ENCODE measurements at regions not wholly inside any gene's neighbourhood (a gene's known extent, or its start where the extent isn't known, plus 50 kb on each side); places are given as distances from the start of the nearest gene placed in this dataset.

GRCh38 chr11:122306831-122307391, 190.9 kb upstream of the BLID start:
- Histone ChIP-seq H4K20me1 (ENCODE audit: insufficient read depth, low read length) (no peaks in the 10 kb centered on the region), H3K9me3 (ENCODE audit: insufficient read depth, low read length, severe bottlenecking) (no peaks in the 10 kb centered on the region), H3K9ac (ENCODE audit: low read depth, low read length) (no peak overlapping the region), H3K27ac (ENCODE audit: low read length) (no peak overlapping the region), H3K27me3 (ENCODE audit: insufficient read depth, low read length, poor library complexity) (peaks cover 36% of the 10 kb centered on the region), H3K4me2 (ENCODE audit: insufficient read depth, low read length) (no peak overlapping the region), H2AFZ (ENCODE audit: low read depth, low read length) (no peak overlapping the region), H3K79me2 (ENCODE audit: insufficient read depth, low read length) (no peaks in the 10 kb centered on the region), H3K36me3 (ENCODE audit: insufficient read depth, low read length) (no peaks in the 10 kb centered on the region), H3K4me1 (ENCODE audit: insufficient read depth, low read length) (no peaks in the 10 kb centered on the region), H3K4me3 (ENCODE audit: low read depth in 1 of 2, low read length in 2 of 2) (no peak overlapping the region)
- ATAC-seq (ENCODE audit: insufficient read depth, low read depth) (no peak), DNase-seq (no peak)
- TF ChIP-seq, protein P1, sequence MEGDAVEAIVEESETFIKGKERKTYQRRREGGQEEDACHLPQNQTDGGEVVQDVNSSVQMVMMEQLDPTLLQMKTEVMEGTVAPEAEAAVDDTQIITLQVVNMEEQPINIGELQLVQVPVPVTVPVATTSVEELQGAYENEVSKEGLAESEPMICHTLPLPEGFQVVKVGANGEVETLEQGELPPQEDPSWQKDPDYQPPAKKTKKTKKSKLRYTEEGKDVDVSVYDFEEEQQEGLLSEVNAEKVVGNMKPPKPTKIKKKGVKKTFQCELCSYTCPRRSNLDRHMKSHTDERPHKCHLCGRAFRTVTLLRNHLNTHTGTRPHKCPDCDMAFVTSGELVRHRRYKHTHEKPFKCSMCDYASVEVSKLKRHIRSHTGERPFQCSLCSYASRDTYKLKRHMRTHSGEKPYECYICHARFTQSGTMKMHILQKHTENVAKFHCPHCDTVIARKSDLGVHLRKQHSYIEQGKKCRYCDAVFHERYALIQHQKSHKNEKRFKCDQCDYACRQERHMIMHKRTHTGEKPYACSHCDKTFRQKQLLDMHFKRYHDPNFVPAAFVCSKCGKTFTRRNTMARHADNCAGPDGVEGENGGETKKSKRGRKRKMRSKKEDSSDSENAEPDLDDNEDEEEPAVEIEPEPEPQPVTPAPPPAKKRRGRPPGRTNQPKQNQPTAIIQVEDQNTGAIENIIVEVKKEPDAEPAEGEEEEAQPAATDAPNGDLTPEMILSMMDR (IDR thresholded peaks at IDR 0.05; ENCODE audit: borderline replicate concordance, extremely low read depth, low read length, poor library complexity, severe bottlenecking), result no peak
- TF ChIP-seq EZH2 (IDR thresholded peaks at IDR 0.05; ENCODE audit: borderline replicate concordance, low read depth, low read length, severe bottlenecking), result no peak

- H2AFZ ChIP-seq (ENCODE audit: low read depth, low read length), result no peak overlapping the region
- no peaks in the 10 kb centered on the region for H3K9me3 ChIP-seq (ENCODE audit: insufficient read depth, low read length, severe bottlenecking)
- H3K27ac ChIP-seq (ENCODE audit: low read length), result no peak overlapping the region
- H3K4me1 ChIP-seq (ENCODE audit: insufficient read depth, low read length), result no peaks in the 10 kb centered on the region
- no peak for TF ChIP-seq EZH2 (IDR thresholded peaks at IDR 0.05; ENCODE audit: borderline replicate concordance, low read depth, low read length, severe bottlenecking)
- TF ChIP-seq, protein P1 (IDR thresholded peaks at IDR 0.05; ENCODE audit: borderline replicate concordance, extremely low read depth, low read length, poor library complexity, severe bottlenecking), result no peak
- no peaks in the 10 kb centered on the region for H3K79me2 ChIP-seq (ENCODE audit: insufficient read depth, low read length)
- no peak overlapping the region for H3K4me3 ChIP-seq (ENCODE audit: low read depth in 1 of 2, low read length in 2 of 2)
- no peaks in the 10 kb centered on the region for H3K36me3 ChIP-seq (ENCODE audit: insufficient read depth, low read length)
- DNase-seq (no peak), ATAC-seq (ENCODE audit: insufficient read depth, low read depth) (no peak)
- H3K27me3 ChIP-seq (ENCODE audit: insufficient read depth, low read length, poor library complexity), result peaks cover 28% of the 10 kb centered on the region
- H4K20me1 ChIP-seq (ENCODE audit: insufficient read depth, low read length), result no peaks in the 10 kb centered on the region
- no peak overlapping the region for H3K4me2 ChIP-seq (ENCODE audit: insufficient read depth, low read length)
- no peak overlapping the region for H3K9ac ChIP-seq (ENCODE audit: low read depth, low read length)
These were observed 189.7 kb upstream of the BLID start for GRCh38 chr11:122305426-122306320.

DNA sequence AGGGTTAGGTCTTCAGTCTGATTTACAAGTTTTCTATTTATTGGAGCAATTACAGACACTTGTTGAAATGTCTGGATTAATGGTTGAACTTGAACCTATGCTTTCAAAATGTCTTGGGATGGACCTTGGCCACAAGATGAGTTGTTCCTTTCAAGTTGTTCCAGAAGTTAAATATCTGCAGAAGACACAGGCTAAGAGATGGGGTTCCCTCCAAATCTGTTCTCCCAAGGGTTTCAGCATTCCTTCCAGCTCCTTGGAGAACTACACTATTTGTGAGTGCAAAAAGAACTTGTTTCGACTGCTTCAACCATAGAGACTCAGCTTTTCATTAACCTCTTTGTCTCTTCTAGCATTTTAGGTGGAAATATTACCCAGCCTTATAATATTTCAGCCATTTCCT, 189.0 kb upstream of the BLID start:
- Histone ChIP-seq H3K4me1 (ENCODE audit: insufficient read depth, low read length) (no peaks in the 10 kb centered on the region), H3K9ac (ENCODE audit: low read depth, low read length) (no peak overlapping the region), H3K79me2 (ENCODE audit: insufficient read depth, low read length) (no peaks in the 10 kb centered on the region), H3K9me3 (ENCODE audit: insufficient read depth, low read length, severe bottlenecking) (no peaks in the 10 kb centered on the region), H3K4me2 (ENCODE audit: insufficient read depth, low read length) (no peak overlapping the region), H2AFZ (ENCODE audit: low read depth, low read length) (no peak overlapping the region), H3K27ac (ENCODE audit: low read length) (no peak overlapping the region), H3K27me3 (ENCODE audit: insufficient read depth, low read length, poor library complexity) (peaks cover 28% of the 10 kb centered on the region), H3K36me3 (ENCODE audit: insufficient read depth, low read length) (no peaks in the 10 kb centered on the region), H3K4me3 (ENCODE audit: low read depth in 1 of 2, low read length in 2 of 2) (no peak overlapping the region), H4K20me1 (ENCODE audit: insufficient read depth, low read length) (no peaks in the 10 kb centered on the region)
- DNase-seq (no peak), ATAC-seq (ENCODE audit: insufficient read depth, low read depth) (no peak)
- TF ChIP-seq EZH2 (IDR thresholded peaks at IDR 0.05; ENCODE audit: borderline replicate concordance, low read depth, low read length, severe bottlenecking), result no peak

GRCh38 chr11:122304306-122304705, 188.3 kb upstream of the BLID start:
- H3K27me3 ChIP-seq (ENCODE audit: insufficient read depth, low read length, poor library complexity), result peaks cover 25% of the 10 kb centered on the region
- no peak for TF ChIP-seq EZH2 (IDR thresholded peaks at IDR 0.05; ENCODE audit: borderline replicate concordance, low read depth, low read length, severe bottlenecking)
- TF ChIP-seq, protein P1 (IDR thresholded peaks at IDR 0.05; ENCODE audit: borderline replicate concordance, extremely low read depth, low read length, poor library complexity, severe bottlenecking), result no peak
- no peak overlapping the region for H3K4me3 ChIP-seq (ENCODE audit: low read depth in 1 of 2, low read length in 2 of 2)
- H3K9ac ChIP-seq (ENCODE audit: low read depth, low read length), result no peak overlapping the region
- H3K4me2 ChIP-seq (ENCODE audit: insufficient read depth, low read length), result no peak overlapping the region
- no peak overlapping the region for H2AFZ ChIP-seq (ENCODE audit: low read depth, low read length)
- H3K79me2 ChIP-seq (ENCODE audit: insufficient read depth, low read length), result no peaks in the 10 kb centered on the region
- no peaks in the 10 kb centered on the region for H4K20me1 ChIP-seq (ENCODE audit: insufficient read depth, low read length)
- H3K9me3 ChIP-seq (ENCODE audit: insufficient read depth, low read length, severe bottlenecking), result no peaks in the 10 kb centered on the region
- H3K36me3 ChIP-seq (ENCODE audit: insufficient read depth, low read length), result no peaks in the 10 kb centered on the region
- H3K27ac ChIP-seq (ENCODE audit: low read length), result no peak overlapping the region
- DNase-seq (no peak), ATAC-seq (ENCODE audit: insufficient read depth, low read depth) (no peak)
- no peaks in the 10 kb centered on the region for H3K4me1 ChIP-seq (ENCODE audit: insufficient read depth, low read length)
